Left colon (tissue), 2 donors: ENCODE measurements at regions not wholly inside any gene's neighbourhood (a gene's known extent, or its start where the extent isn't known, plus 50 kb on each side); places are given as distances from the start of the nearest gene placed in this dataset.
A peak's percentile ranks its signal among the peaks of the same experiment; 100 is the strongest.
"Not testable (repeated sequence)": the region's sequence is repeated elsewhere in the genome, so short reads cannot be mapped to it uniquely, and the experiment has no call there.

Experiments
- ATAC-seq: fragments of 200-7000 bp; cut with Tn5 transposase; one replicate; pipeline ENCODE4 v1.9.1; 2020; ENCODE audit warnings: mild to moderate bottlenecking, moderate library complexity
- DNase-seq, 2 donors: peaks; one replicate each; pipeline ENCODE4 v3.0.0-alpha.2; 2020
- intact Hi-C, 2 donors: fragments of 100-400 bp; cut with DNase I in 1 of 2; cut with micrococcal nuclease in 1 of 2; formaldehyde crosslinking; loops; one replicate each; pipeline versions ENCODE4 v1.11.2 to v1.14.0; 2022; cut with DNase I, micrococcal nuclease
- donor health status: DM: no; HTN: no; CAD: no.
- donor health status: DM: yes; HTN: yes; CAD: no.

- DNase-seq (no peak), ATAC-seq (no peak)
- intact Hi-C loops, result no loop called here
Observed at GRCh38 chr15:91412138-91412928, 312.3 kb downstream of the SV2B start.

- no peak for ATAC-seq
- intact Hi-C loops, result no loop called here
- no peak for DNase-seq
Observed at GRCh38 chr15:91413142-91413541, 313.1 kb downstream of the SV2B start.

GRCh38 chr15:91414124-91414523 is 314.1 kb downstream of the SV2B start:
- no peak for DNase-seq
- intact Hi-C loops, result no loop called here
- ATAC-seq, result no peak

GRCh38 chr15:91415258-91415657 is 315.2 kb downstream of the SV2B start:
- intact Hi-C loops, DNase-seq, ATAC-seq: not testable (repeated sequence)

- intact Hi-C loops, result no loop called here
- no peak for ATAC-seq
- no peak for DNase-seq
Observed at GRCh38 chr15:91420689-91421088, 320.6 kb downstream of the SV2B start.

DNA sequence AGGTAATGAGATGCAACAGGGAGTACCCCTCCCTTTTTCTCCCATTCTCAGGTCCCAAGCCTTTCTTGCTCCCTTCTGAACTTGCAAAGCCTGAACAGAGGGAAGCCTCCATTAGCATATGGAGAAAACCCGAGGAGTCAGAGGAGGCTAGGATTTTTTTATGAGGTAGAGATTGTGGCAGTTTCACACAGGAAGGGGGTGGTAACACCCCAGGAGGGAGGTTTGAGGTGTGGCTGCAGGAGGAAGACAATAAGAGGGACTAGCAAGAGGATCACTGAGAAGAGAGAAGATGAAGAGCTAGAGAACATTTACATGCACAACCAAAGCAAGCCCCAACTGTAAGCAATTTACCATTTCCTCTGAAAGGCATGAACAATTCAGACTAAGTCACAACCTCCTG is 322.7 kb downstream of the SV2B start:
- DNase-seq (no peak), ATAC-seq (no peak)
- intact Hi-C loops, result no loop called here

DNA sequence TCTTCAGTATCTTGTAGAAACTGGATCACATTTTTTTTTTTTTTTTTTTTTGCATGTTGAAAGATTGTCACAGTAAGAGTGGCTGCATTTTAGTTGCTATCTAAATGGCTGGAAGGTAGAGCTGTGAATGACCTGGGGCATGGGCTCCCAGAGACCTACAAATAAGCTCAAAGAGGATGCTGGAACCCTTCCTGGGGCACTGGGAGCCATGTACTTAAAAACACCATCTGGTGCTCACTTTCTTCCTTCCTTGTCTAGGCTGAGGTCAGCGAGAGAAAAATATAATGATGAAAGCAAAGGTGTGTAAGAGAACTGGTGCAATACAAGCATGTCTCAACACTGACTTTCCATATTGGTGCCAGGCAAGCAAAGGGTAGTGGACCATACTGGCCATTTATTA is 323.9 kb downstream of the SV2B start:
- intact Hi-C loops, result no loop called here
- ATAC-seq (no peak), DNase-seq (no peak)

GRCh38 chr15:91426412-91426811 is 326.4 kb downstream of the SV2B start:
- DNase-seq (no peak), ATAC-seq (no peak)
- intact Hi-C loops, result no loop called here

GRCh38 chr15:91429973-91430372 is 329.9 kb downstream of the SV2B start:
- DNase-seq (no peak), ATAC-seq (no peak)
- intact Hi-C loops, result no loop called here

DNA sequence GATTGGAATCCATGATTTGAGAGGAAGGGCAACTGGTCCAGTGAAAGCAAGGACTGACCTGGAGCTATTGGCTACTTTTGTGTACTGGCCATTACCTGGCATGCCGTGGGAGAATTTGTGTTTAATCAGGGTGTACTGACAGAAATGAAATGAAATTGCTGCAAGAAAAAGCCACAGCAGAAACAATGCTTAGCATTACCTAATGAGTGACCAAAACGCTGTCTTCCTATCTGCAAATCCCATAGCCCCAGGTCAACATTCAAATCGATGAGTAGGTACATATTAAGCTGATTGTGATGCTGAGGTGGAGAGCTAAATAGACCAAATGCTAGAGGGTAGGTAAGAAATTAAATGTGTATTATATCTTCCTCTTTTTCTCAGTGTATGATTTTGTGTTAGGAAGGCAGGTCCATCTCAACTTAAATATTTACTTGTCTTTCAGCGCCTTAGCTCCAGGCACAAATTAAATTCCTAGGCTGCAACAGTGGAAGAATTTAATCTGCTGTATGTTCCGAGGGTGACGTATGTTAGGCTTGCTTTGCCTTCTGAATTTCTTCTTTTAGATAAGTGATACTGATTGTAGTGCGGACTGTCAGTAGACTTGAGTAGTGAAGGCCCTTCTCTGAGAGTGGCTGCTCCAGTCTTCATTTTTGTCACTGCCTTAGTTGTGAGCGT is 331.1 kb downstream of the SV2B start:
- intact Hi-C loops, result no loop called here
- ATAC-seq, result no peak
- DNase-seq, result no peak

DNA sequence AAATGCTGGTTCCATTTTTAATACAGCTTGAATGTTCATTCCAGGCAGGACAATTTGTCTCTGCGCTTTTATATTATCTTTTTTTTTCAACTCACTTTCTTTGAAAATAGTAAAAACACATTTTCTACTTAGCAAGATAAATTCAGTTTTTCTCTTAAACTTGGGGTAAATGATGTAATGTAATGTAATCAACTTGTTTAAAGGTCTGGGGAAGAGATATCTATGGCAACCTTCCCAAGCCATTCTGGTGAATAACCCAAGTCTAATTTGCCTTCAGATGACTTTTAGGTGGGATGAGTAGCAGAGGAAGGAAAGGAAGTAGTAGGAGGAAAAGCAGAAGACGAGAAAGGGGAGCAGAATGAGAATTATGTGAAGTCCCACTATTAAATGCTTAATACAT is 335.1 kb downstream of the SV2B start:
- DNase-seq (no peak), ATAC-seq (no peak)
- intact Hi-C loops, result no loop called here

GRCh38 chr15:91444656-91445055 is 344.6 kb downstream of the SV2B start:
- DNase-seq, result no peak
- intact Hi-C loops, result no loop called here
- no peak for ATAC-seq

DNA sequence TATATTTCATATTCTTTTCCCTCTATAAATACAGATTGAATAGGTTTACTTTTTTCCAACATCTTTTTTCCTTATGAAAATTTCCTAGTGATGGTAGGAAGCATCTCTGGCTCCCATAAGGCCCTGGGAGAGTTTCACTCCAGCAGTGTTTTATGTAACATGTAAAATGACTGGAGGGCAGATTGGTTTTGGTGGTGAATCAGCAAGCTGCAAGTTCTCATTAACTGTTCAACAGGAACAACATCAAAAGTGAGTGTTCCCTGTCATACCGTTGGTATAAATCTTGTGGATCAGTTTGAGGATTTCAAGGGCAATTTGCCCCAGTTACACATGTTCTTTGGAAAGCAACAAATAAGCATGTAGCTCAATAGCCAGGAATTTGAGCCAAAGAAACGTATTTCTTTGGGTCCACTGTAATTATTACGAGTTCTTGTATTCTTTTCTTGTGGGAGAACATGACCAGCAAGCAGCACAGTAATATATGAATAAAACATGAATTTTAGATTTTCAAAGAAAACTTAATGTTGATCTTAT is 345.7 kb downstream of the SV2B start:
- intact Hi-C loops, result no loop called here
- DNase-seq (no peak), ATAC-seq (no peak)

- intact Hi-C loops, result no loop called here
- no peak for DNase-seq
- ATAC-seq, result no peak
Observed at GRCh38 chr15:91447991-91448644, 348.1 kb downstream of the SV2B start.

- DNase-seq, ATAC-seq, intact Hi-C loops: not testable (repeated sequence)
Observed at GRCh38 chr15:91453376-91453775, 353.3 kb downstream of the SV2B start.

GRCh38 chr15:91456251-91456718 is 356.2 kb downstream of the SV2B start:
- ATAC-seq (no peak), DNase-seq (no peak)
- intact Hi-C loops, result no loop called here

- ATAC-seq (no peak), DNase-seq (no peak)
- intact Hi-C loops, result no loop called here
Observed at GRCh38 chr15:91456921-91457320, 356.9 kb downstream of the SV2B start.

DNA sequence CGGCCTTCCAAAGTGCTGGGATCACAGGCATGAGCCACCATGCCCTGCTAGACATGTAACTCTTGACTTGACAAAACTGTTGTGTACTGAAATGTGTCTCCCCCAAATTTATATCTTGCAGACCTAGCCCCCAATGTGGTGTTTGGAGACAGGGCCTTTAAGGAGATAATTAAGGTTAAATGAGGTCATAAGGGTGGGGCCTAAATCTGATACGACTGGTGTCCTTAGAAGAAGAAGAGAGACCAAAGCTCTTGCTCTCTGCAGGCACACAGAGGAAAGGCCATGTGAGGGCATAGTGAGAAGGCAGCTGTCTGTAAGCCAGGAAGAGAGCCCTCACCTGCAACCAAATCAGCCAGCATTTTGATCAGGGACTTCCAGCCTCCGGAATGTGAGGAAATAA is 361.3 kb downstream of the SV2B start:
- intact Hi-C loops, result no loop called here
- DNase-seq (no peak), ATAC-seq (no peak)

- intact Hi-C loops, result no loop called here
- ATAC-seq (no peak), DNase-seq (no peak)
Observed at GRCh38 chr15:91465086-91465485, 365.0 kb downstream of the SV2B start.

DNA sequence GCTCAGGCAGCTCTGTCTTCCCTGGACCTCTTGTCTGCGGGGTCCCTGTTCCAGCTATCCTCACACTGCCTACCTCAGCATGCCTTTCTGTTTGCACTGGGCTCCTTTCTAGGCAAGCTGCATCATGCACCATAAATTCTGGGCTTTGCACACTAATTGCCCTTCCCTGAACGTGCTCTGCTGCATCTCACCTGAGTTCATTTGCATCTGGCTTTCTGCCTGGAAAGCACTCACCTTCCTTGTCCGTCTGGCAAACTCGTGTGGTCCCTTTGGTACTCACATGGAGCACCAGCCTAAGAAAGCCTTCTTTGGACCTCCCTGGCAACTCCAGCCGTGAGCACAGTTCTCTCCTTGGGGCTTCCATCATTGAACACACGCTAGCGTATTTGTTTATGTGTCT is 365.6 kb downstream of the SV2B start:
- ATAC-seq (peak; percentile 87), DNase-seq (peak; percentile 30 to 32)
- intact Hi-C loops, result no loop called here
